ENCODE measurements at regions not wholly inside any gene's neighbourhood (a gene's known extent, or its start where the extent isn't known, plus 50 kb on each side); places are given as distances from the start of the nearest gene placed in this dataset.

DNA sequence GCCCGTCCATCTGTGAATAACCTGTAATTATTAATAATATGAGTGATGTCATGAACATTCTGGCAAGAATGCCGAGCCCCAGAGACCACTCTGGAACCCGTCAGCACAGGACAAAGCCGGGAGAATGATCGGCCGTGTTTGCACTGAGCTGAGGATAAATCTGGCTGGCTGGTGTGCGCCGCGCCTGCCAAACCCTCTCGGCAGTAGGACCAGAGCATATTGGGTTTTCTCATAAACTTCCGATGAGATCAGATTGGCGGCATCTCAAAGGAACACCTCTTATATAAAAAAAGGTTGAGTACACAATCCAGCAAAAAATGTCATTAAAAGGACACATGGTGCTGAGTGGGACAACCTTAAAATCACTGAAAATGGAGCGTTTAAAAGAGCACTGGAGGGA is 296.0 kb upstream of the MKI67 start:
- H3K9me3 Mint-ChIP-seq: no peaks in the 10 kb centered on the region
- H3K4me1 Mint-ChIP-seq: no peaks in the 10 kb centered on the region
- H3K27me3 Mint-ChIP-seq (ENCODE audit: low read depth): peaks cover 7% of the 10 kb centered on the region
- TF ChIP-seq, protein P1, sequence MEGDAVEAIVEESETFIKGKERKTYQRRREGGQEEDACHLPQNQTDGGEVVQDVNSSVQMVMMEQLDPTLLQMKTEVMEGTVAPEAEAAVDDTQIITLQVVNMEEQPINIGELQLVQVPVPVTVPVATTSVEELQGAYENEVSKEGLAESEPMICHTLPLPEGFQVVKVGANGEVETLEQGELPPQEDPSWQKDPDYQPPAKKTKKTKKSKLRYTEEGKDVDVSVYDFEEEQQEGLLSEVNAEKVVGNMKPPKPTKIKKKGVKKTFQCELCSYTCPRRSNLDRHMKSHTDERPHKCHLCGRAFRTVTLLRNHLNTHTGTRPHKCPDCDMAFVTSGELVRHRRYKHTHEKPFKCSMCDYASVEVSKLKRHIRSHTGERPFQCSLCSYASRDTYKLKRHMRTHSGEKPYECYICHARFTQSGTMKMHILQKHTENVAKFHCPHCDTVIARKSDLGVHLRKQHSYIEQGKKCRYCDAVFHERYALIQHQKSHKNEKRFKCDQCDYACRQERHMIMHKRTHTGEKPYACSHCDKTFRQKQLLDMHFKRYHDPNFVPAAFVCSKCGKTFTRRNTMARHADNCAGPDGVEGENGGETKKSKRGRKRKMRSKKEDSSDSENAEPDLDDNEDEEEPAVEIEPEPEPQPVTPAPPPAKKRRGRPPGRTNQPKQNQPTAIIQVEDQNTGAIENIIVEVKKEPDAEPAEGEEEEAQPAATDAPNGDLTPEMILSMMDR (conservative IDR thresholded peaks at IDR 0.05): no peak
- H3K27ac Mint-ChIP-seq (ENCODE audit: unreplicated experiment): no peak overlapping the region
- H3K4me3 Mint-ChIP-seq: no peak overlapping the region
- no peak for DNase-seq (ENCODE audit: low read depth, low spot score)
- H3K36me3 Mint-ChIP-seq (ENCODE audit: low read depth): no peaks in the 10 kb centered on the region

DNA sequence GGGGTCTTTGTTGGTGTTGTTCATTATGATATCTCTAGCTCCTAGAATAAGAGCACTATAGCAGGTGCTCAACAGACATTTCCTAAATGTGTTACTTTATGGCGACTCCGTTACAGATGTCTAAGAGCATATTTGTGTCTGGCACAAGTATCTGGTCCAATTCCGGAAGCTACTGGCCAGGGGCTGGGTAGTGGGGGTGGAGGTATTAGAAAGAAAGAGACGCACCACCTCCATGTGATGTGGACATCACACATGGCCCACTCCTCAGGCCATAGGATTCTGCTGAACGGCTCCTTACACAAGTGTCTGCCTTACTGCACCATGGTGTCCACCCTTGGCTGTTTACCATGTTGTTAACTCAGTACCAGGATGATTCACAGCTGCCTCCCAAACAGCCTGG is 296.8 kb upstream of the MKI67 start:
- Mint-ChIP-seq H3K36me3 (ENCODE audit: low read depth) (no peaks in the 10 kb centered on the region), H3K4me1 (no peaks in the 10 kb centered on the region), H3K9me3 (no peaks in the 10 kb centered on the region), H3K27me3 (ENCODE audit: low read depth) (peaks cover 7% of the 10 kb centered on the region), H3K4me3 (no peak overlapping the region), H3K27ac (ENCODE audit: unreplicated experiment) (no peak overlapping the region)
- no peak for DNase-seq (ENCODE audit: low read depth, low spot score)
- TF ChIP-seq, protein P1 (conservative IDR thresholded peaks at IDR 0.05): no peak

DNA sequence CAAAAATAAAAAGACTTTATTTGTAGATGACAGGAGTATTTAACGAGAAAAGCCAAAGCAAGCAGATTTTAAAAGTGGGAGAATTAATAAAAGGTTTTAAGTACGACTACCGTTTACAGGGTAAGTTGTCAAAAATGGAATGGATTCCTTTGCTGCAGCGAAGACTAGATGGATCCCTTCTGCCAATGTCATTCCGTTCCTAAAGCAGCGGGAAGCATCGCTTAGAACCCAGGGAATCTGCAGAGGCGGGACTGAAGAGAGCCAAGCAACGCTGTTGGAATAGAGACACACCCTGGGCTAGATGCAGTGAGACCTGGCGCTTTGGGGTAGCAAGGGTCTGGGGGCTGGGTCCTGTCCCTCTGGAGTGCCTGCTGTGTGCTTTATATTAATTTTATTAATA is 303.1 kb upstream of the MKI67 start:
- Mint-ChIP-seq H3K9me3 (no peaks in the 10 kb centered on the region), H3K27ac (ENCODE audit: unreplicated experiment) (no peak overlapping the region), H3K27me3 (ENCODE audit: low read depth) (peaks cover 8% of the 10 kb centered on the region), H3K4me3 (no peak overlapping the region), H3K4me1 (peaks cover 8% of the 10 kb centered on the region), H3K36me3 (ENCODE audit: low read depth) (no peaks in the 10 kb centered on the region)
- DNase-seq (ENCODE audit: low read depth, low spot score): no peak
- TF ChIP-seq, protein P1 (conservative IDR thresholded peaks at IDR 0.05): no peak

DNA sequence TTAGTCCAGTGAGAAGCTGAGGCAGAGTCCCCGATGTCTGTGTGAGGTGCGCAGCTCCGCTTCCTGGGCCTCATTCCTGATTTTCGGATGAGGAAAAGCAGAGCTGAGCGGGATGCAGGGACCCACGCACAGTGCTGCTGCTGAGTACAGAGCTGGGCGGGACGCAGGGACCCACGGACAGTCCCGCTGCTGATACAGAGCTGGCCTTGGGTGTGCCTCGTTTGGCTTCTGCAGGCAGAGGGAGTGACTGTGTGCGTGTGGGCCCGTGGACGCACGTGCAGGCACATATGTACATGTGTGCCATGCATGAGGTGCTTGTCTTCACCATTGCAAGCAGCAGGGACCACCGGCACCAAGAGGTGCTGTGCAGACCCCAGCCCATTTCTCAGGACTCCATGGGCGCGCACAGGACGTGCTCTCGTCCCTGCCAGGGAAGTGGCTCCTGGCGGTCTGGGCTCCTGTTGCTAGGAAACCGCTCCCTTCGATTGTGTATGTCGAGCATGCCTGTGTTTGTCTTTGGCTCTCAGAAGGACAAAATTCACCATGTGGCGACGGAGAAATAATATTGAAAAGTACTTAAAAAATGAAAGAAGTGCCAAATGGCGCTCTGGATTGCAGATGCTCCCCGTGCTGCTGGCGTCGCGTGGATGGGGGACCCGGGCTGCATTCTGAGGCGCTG is 303.8 kb upstream of the MKI67 start:
- Mint-ChIP-seq H3K27ac (ENCODE audit: unreplicated experiment) (no peak overlapping the region), H3K27me3 (ENCODE audit: low read depth) (peaks cover 11% of the 10 kb centered on the region), H3K4me3 (no peak overlapping the region), H3K36me3 (ENCODE audit: low read depth) (no peaks in the 10 kb centered on the region), H3K4me1 (peaks cover 8% of the 10 kb centered on the region), H3K9me3 (no peaks in the 10 kb centered on the region)
- DNase-seq (ENCODE audit: low read depth, low spot score): no peak
- TF ChIP-seq, protein P1 (conservative IDR thresholded peaks at IDR 0.05): no peak

DNA sequence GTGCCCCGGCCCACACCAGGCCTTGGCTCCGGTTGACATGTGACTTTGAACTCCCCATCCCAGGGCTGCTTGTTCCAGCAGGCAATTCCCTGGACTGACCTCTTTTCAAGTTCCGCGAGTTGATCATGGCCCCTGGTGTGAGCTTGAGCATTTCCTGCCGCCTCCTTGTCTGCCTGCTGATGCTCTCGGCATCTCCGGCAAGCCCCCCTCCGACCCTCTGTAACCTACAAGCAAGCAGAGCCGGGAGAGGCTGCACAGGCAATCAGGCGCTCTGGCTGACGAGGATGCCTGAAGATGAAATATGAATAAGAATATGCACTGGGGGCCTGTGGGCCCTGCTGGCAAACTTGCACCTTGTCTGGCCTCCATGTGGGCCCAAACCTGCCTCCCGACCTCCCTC is 304.9 kb upstream of the MKI67 start:
- H3K36me3 Mint-ChIP-seq (ENCODE audit: low read depth): no peaks in the 10 kb centered on the region
- peaks cover 15% of the 10 kb centered on the region for H3K27me3 Mint-ChIP-seq (ENCODE audit: low read depth)
- DNase-seq (ENCODE audit: low read depth, low spot score): no peak
- H3K9me3 Mint-ChIP-seq: no peaks in the 10 kb centered on the region
- no peak overlapping the region for H3K27ac Mint-ChIP-seq (ENCODE audit: unreplicated experiment)
- H3K4me3 Mint-ChIP-seq: no peak overlapping the region
- TF ChIP-seq, protein P1 (conservative IDR thresholded peaks at IDR 0.05): no peak
- H3K4me1 Mint-ChIP-seq: peaks cover 8% of the 10 kb centered on the region

Data from neural crest cell (in vitro differentiated cells).